Fibroblast of skin of right quadriceps (primary cell): ENCODE measurements at regions not wholly inside any gene's neighbourhood (a gene's known extent, or its start where the extent isn't known, plus 50 kb on each side); places are given as distances from the start of the nearest gene placed in this dataset.

Source experiments
- DNase-seq: peaks from one replicate; pipeline ENCODE4 v3.0.0-alpha.2; 2013

DNA sequence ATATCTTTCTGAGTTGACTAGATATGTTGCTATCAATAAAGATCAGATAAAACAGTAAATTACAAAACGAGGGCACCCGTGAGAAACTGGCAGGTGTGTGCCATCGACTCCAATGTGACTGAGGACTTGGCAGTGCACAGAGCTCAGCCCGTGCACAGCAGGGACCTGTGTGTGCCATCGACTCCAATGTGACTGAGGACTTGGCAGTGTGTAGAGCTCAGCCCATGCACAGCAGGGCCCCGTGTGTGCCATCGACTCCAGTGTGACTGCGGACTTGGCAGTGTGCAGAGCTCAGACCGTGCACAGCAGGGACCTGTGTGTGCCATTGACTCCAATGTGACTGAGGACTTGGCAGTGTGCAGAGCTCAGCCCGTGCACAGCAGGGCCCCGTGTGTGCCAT, 347.2 kb upstream of the B3GAT1 start:
- no peak for DNase-seq

DNA sequence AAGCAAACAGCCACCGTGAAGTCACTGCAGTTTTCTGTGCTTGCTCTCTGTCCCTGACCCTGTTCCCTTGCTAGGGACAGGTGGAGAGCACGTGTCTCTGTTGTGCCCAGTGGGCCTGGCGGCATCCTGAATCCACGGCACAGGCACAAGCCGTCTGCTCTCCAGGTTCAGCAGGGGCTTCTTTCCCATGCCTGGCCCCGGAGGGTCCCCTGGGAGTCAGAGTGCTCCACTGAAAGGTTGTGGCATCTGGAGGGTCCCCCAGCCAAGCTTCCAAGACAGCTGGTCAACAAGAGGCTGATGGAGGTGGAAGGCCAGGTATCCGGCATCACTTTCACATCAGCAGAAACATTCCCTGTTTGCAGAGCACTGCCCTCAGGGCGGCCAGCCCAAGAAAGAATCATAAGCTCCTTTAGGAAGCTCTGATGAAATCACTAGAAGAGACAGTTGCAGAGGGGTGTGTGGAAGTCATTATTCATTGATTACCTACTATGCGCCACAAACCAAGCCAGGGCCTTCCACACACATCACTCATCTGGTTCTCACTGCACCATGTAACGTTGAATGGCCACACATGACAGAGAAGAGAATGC, 346.4 kb upstream of the B3GAT1 start:
- DNase-seq: no peak

DNA sequence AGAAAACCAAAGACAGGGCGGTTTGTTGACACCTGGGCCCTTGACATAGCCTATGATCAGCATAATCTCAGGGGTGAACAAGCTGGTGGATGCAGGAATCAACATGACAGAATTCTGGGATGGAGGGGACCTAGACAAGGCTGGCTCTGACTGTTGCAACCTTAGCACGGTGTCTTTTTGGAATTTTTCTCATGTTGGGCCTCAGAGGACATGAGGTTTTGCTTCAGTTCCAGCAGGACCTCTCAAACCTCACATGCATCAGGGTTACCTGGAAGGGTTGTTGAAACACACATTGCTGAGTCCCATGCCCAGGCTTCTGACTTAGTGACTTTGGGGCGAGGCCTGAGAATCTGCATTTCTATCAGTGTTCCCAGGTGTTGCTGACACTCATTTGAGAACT, 345.6 kb upstream of the B3GAT1 start:
- DNase-seq: no peak

DNA sequence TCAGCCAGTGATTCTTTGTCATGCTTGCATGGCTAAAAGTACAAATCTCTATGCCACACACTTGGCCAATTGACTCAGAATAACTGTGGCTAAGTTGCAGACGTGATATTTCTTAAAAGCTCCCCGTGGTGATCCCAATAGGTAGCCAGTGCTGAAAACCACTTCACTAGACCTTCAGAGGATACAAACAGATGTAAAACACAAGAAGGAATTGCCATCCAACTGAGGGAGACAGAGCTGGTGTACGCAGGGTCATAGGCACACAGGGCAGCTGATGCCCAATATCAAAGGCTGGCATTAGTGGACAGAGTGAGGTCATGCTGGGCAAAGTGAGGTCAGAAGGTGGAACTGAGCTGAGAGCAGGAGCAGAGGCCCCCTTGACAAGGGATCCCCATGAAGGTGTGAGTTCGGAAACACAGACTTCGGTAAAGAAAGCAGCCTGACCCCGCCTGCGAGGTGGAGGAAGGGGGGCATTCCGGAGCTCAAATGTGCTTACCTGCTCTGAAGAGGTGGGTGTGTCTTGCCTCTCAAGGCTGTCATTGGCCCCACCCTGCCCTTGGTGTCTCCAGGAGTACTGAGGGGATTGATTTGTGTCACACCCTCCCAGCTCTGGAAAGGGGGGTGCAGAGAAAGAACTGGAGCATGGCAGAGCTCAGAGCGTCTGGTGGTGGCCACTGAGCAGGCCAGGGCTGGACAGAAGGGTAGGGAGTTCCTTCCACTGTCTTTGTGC, 344.9 kb upstream of the B3GAT1 start:
- no peak for DNase-seq

DNA sequence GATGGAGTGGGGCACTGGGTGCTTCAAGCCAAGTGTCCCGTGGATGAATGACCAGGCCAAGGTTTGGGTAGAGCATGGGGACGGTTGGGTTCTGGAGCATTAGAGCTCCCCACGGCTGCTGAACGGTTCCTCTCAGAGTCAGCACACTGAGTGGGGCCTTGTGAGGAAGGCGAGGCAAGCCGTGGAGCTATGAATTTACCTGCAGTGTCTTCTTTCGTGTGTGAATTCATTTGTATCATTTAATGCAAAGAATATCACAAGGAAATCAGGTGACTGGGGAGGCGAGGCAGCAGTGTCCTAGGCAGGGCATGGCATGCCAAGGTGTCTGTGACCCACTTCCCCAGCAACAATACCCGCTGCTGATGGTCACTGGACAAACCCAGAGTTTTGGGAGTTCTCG, 343.5 kb upstream of the B3GAT1 start:
- DNase-seq: no peak

DNA sequence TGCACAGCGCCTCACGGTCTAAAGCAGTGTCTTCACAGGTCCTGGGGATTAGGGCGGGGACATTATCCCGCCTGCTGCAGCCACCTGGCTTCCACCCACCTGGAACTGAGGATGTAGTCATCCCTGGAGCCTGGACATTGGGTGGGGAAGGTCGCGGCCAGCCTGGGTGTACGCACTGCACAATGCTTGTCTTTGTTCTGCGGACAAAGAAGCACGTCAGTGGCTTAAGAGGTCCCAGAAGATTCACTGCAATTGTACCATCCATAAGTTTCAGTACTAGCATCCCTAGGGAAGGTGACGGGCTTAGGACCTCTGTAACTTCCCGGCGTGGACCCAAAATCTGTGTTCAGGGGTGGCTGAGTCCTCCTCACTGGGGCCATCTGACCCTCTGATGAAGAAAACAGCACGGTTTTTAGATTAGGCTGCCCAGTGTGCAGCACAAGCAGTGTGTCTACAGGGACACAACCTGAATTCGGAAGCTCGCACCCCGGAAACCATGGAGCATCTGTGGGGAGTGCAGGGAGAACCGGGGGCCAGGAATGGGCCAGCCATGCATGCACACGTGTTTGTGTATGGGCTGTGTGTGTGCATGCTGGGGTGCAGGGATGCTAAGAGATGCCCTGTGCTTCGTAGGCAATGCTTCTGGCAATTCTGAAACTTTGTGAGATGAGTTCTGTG, 342.6 kb upstream of the B3GAT1 start:
- no peak for DNase-seq

DNA sequence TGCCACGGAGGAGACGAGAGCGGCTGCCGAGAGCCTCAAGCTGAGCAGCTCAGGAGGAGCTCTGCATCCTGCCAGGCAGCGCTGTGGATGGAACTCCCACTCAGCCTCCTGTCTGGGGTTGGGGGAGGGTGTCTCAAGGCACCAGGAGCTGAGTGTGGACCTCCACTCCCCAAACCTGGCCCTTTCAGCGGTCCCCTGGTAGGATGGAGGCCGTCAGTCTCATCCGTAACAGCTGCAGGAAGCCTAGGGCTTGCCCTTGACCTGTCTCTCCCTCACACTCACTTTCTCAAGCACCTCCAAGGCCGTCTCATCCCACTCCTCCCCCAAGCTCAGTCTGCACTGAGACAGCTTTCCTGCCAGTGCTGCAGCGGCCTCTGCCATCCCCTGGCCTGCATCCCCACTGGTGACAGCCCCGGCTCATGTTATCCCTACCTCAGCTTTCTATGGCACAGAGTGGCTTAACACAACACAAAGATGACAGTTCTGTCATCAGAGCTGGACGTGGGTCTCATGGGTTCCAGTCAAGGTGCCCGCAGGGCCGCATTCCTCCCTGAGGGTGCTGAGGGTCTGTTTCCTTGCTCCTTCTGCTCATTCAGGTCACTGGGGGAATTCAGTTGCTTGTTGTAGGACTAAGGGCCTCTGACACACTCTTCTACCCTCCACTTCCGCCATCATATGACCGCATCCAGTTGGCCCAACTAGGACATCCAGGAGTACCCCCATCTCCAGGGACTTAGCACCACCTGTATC, 341.9 kb upstream of the B3GAT1 start:
- no peak for DNase-seq

DNA sequence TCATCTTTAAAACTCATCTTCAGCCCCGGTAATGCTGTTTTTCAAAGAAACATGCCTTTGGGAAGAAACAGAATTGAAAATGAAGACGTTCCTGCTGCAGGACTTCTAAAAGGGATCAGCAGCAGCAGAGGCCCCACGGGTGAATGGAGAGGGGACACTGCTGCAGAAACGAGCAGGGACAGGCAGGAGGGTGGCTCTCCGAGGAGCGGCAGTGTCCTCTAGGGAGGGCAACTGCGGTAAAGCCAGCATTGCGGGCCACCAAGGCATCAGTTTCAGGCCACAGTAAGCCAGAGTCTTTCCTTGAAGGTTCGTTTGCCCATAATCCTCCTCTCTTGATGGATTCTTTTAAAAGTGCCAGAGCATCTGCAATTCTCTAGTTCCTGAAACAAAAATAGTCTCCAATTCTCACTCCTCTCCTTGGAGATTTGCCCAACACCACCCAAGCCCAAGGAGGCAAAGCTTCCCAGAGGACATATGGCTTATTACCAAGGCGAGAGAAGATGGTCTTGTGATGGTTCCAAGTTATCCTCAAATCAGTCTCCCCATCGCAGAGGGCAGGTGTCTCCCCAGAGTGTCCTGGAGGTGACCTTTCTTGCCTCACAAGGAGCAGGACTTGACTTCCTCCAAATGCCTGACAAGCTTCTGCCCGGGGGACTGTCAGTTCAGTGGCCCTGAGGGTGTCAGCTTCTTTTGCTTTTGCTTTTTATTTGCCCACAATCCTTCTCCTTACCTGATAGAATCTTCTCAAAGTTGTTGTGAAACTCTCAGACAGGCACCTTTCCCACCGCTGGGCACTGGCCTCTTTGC, 341.1 kb upstream of the B3GAT1 start:
- no peak for DNase-seq

DNA sequence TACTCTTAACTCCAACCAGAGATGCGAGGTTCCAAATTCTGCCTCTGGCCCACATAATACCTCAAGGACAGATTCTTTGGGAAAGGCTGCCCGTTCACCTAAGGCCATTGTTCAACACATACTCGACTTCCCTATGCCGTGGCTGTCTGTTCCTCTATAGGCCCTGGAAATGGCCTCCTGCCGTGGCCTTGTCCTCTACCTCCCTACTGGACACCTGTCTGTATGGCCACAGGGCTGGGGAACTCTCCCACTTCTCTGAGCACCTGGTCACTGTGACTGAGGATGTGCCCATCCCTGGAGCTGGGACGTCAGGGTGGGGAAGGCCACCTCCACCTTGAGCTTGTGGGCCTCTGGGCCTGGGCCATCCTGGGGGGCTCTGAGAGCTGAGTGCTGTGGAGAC, 340.5 kb upstream of the B3GAT1 start:
- DNase-seq: no peak

DNA sequence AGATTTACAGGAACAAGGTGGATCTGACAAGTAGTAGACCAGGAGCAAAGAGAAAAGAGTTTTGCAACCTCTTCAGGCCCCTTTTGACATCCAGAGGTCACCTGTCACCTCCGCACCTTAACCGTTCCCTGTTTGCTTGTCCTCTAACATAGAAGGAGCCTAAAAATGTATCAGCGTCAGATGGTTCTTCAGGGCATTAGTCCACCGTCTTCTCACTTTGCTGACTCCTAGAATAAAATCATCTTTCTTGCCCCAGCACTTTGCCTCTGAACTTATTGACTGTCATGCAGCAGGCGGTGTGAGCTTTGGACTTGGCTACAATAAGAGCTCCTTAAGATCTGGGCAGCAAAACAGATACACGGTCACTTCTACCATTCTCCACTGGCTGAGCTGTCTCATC, 339.7 kb upstream of the B3GAT1 start:
- no peak for DNase-seq

- DNase-seq: no peak
These were observed 339.1 kb upstream of the B3GAT1 start for GRCh38 chr11:134751031-134751585.

GRCh38 chr11:134750619-134751018, 338.6 kb upstream of the B3GAT1 start:
- no peak for DNase-seq

DNA sequence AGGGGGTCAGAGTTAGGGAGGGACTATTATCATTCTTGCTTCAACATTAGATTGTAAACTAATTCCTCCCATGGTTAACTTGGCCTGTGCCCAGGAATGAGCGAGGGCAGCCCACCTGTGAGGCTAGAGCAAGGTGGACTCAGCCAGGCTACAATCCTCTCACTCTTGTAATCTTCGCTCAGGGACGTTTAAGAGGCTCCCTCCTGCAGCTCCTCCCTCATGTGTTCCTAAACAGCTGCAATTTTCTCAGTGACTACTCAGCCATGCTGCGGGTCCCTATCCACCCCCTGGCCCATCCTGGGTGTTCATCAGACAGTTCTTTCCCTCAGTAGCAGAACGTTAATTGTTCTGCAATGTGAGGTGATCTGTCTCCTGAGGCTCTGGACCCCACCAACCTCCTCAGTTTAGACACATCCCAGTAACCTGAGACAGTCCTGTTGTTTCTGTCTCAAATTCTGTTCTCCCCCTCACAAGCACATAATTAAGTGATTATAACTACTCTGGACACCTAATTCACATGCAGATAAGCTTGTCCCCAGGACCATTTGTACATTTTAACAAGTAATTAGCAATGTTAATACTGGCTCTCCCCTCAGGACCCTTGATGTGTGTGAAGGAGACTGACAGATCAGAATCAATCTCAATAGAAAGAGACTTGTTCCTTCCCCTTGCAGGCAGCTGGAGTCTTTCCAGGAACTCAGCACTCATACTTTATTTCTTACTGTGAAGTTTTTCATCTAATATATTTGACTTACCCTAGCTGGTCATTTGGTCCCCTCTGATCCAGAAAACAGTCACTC, 337.2 kb upstream of the B3GAT1 start:
- DNase-seq: no peak

GRCh38 chr11:134746609-134747008, 334.6 kb upstream of the B3GAT1 start:
- no peak for DNase-seq

DNA sequence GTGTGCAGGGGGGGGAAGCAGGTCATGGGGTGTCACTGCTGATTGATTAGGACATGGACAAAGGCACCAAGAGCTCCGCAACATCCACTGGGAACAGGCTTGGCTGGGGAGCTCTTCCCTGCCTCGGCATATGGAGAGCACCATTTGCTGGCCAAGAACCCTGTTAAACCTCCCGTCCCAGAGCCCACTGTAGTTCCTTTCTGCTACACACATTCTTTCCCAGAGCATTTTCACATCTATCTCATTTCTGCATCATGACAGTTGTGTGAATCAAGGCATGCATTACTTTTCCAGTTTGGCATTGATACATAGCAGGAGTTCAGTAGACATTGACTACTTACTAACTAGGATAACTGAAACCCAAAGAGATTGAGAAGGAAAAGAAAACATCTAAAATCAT, 333.4 kb upstream of the B3GAT1 start:
- DNase-seq: no peak

DNA sequence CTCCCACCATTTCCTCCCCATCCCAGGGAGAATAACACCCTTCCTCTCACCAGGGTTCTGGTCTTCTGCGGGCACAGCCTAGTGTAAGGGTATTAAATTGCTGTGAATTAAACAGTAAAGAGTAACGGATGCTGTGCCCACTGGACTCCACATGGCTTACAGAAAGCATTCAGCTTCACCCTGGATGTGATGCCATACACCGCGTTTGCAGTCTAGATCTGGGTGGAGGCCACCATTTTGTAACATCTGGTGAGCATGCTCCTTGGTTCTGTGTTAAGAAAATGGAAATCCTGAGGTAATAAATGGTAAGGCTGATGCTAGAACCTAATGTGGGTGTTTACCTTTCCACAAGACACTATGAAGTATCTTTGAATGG, 331.8 kb upstream of the B3GAT1 start:
- no peak for DNase-seq

- no peak for DNase-seq
These were observed 331.1 kb upstream of the B3GAT1 start for GRCh38 chr11:134742956-134743819.

DNA sequence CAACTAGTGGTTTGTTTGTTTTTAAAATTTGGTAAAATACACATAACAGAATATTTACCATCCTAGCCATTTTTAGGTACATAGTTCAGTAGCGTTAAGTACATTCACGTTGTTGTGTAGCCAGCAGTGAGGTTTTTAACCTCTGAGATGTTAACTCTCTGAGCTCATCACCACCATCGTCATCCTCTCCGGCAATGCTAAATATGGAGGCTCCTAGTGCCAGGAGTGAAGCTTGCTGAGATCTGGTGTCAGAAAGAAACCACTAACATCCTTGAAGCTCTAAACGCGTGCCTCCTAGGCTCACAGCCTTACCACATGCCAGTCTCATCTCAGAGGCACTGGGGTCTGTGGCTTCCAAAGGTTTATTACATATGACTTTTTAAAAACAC, 330.2 kb upstream of the B3GAT1 start:
- no peak for DNase-seq

GRCh38 chr11:134741453-134742223, 329.6 kb upstream of the B3GAT1 start:
- no peak for DNase-seq
